ENCODE measurements at regions not wholly inside any gene's neighbourhood (a gene's known extent, or its start where the extent isn't known, plus 50 kb on each side); places are given as distances from the start of the nearest gene placed in this dataset.

- TF ChIP-seq CTCF (IDR thresholded peaks at IDR 0.05; ENCODE audit: borderline replicate concordance, extremely low read depth, low read length, poor library complexity, severe bottlenecking) (no peak), EZH2 (IDR thresholded peaks at IDR 0.05; ENCODE audit: borderline replicate concordance, low read depth, low read length, severe bottlenecking) (no peak)
Measured at GRCh38 chr14:28097585-28097984, 669.0 kb upstream of the FOXG1 start.
